H9 (cell line): ENCODE measurements at regions not wholly inside any gene's neighbourhood (a gene's known extent, or its start where the extent isn't known, plus 50 kb on each side); places are given as distances from the start of the nearest gene placed in this dataset.

Source experiments
- DNase-seq: peaks from one replicate; pipeline ENCODE4 v3.0.0-alpha.2; 2017
- H2AFZ ChIP-seq: one replicate; pipeline ENCODE4 v1.6.1; 2013; ENCODE audit warnings: mild to moderate bottlenecking, low read length, control low read depth, moderate library complexity
- H2AK5ac ChIP-seq: 2 replicates; pipeline ENCODE4 v1.6.1; 2013; ENCODE audit warnings: low read length, control low read depth, mixed read lengths; ENCODE audit not compliant: insufficient read length
- H2BK120ac ChIP-seq: one replicate; pipeline ENCODE4 v1.6.1; 2013; ENCODE audit warnings: low read depth, mild to moderate bottlenecking, low read length, control low read depth, inconsistent platforms; ENCODE audit not compliant: poor library complexity, severe bottlenecking
- H2BK12ac ChIP-seq: 2 replicates; pipeline ENCODE4 v1.6.1; 2013; ENCODE audit warnings: low read length, control low read depth, mixed read lengths, low read depth; ENCODE audit not compliant: insufficient read length
- H2BK15ac ChIP-seq: 2 replicates; pipeline ENCODE4 v1.6.1; 2013; ENCODE audit warnings: low read depth, low read length, control low read depth
- H2BK20ac ChIP-seq: one replicate; pipeline ENCODE4 v1.6.1; 2013; ENCODE audit warnings: low read depth, mild to moderate bottlenecking, low read length, control low read depth, inconsistent platforms; ENCODE audit not compliant: poor library complexity, severe bottlenecking
- H2BK5ac ChIP-seq: 2 replicates; pipeline ENCODE4 v1.6.1; 2013; ENCODE audit warnings: low read length, control low read depth, mixed read lengths; ENCODE audit not compliant: insufficient read length
- H3K14ac ChIP-seq: 2 replicates; pipeline ENCODE4 v1.6.1; 2013; ENCODE audit warnings: low read length, control low read depth; ENCODE audit not compliant: insufficient read depth
- H3K18ac ChIP-seq: 2 replicates; pipeline ENCODE4 v1.6.1; 2013; ENCODE audit warnings: low read depth, mild to moderate bottlenecking, mixed read lengths, low read length, control low read depth; ENCODE audit not compliant: insufficient read length
- H3K23ac ChIP-seq: 2 replicates; pipeline ENCODE4 v1.6.1; 2013; ENCODE audit warnings: low read length, control low read depth, mixed read lengths, low read depth; ENCODE audit not compliant: insufficient read length
- H3K23me2 ChIP-seq: 2 replicates; pipeline ENCODE4 v1.6.1; 2013; ENCODE audit warnings: low read depth, mild to moderate bottlenecking, mixed read lengths, low read length, control low read depth; ENCODE audit not compliant: insufficient read length, poor library complexity, severe bottlenecking
- H3K27ac ChIP-seq: 2 replicates; pipeline ENCODE4 v1.5.1; 2013; ENCODE audit warnings: low read length, control low read depth, mixed read lengths, low read depth; ENCODE audit not compliant: insufficient read length
- H3K27me3 ChIP-seq: 2 replicates; pipeline ENCODE4 v1.6.1; 2013; ENCODE audit warnings: low read length, control low read depth, inconsistent platforms; ENCODE audit not compliant: insufficient read depth
- H3K4ac ChIP-seq: 2 replicates; pipeline ENCODE4 v1.6.1; 2013; ENCODE audit warnings: low read depth, mild to moderate bottlenecking, control low read depth, inconsistent platforms, low read length, moderate library complexity
- H3K4me1 ChIP-seq: 2 replicates; pipeline ENCODE4 v1.6.1; 2013; ENCODE audit warnings: low read length, control low read depth, inconsistent platforms; ENCODE audit not compliant: insufficient read depth
- H3K4me2 ChIP-seq: 2 replicates; pipeline ENCODE4 v1.6.1; 2013; ENCODE audit warnings: low read length, control low read depth, mixed read lengths; ENCODE audit not compliant: insufficient read length, insufficient read depth
- H3K56ac ChIP-seq: 2 replicates; pipeline ENCODE4 v1.6.1; 2013; ENCODE audit warnings: low read depth, mild to moderate bottlenecking, mixed read lengths, low read length, control low read depth; ENCODE audit not compliant: insufficient read length
- H3K79me1 ChIP-seq: 2 replicates; pipeline ENCODE4 v1.6.1; 2013; ENCODE audit warnings: low read depth, mild to moderate bottlenecking, moderate library complexity, low read length, control low read depth, inconsistent platforms; ENCODE audit not compliant: insufficient read depth, poor library complexity, severe bottlenecking
- H3K79me2 ChIP-seq: 2 replicates; pipeline ENCODE4 v1.6.1; 2013; ENCODE audit warnings: low read length, control low read depth, inconsistent platforms; ENCODE audit not compliant: insufficient read depth
- H3K9ac ChIP-seq: 2 replicates; pipeline ENCODE4 v1.6.1; 2013; ENCODE audit warnings: low read length, control low read depth, mixed read lengths; ENCODE audit not compliant: insufficient read length; ENCODE audit errors: extremely low read depth
- H3K9me3 ChIP-seq: one replicate; pipeline ENCODE4 v1.6.1; 2013; ENCODE audit warnings: low read depth, low read length, inconsistent platforms; ENCODE audit not compliant: control insufficient read depth
- H3T11ph ChIP-seq: one replicate; pipeline ENCODE4 v1.6.1; 2013; ENCODE audit warnings: mild to moderate bottlenecking, low read length, control low read depth, inconsistent platforms
- H4K20me1 ChIP-seq: one replicate; pipeline ENCODE4 v1.6.1; 2013; ENCODE audit not compliant: control insufficient read depth, insufficient read length, insufficient read depth
- H4K5ac ChIP-seq: 2 replicates; pipeline ENCODE4 v1.6.1; 2013; ENCODE audit warnings: low read depth, mild to moderate bottlenecking, mixed read lengths, low read length, control low read depth; ENCODE audit not compliant: insufficient read length
- H4K8ac ChIP-seq: replicated peaks from 2 replicates; pipeline ENCODE4 v1.6.1; 2013; ENCODE audit warnings: low read length, control low read depth, mixed read lengths, low read depth; ENCODE audit not compliant: insufficient read length
- H4K91ac ChIP-seq: 2 replicates; pipeline ENCODE4 v1.6.1; 2013; ENCODE audit warnings: low read depth, mild to moderate bottlenecking, moderate library complexity, mixed read lengths, low read length, control low read depth; ENCODE audit not compliant: insufficient read length
- H3K27ac Mint-ChIP-seq, 3 experiments: 2 replicates in 2 of 3; 3 replicates in 1 of 3; pipeline ENCODE4 v1.8.0; 2020 to 2021; ENCODE audit warnings: mixed read lengths in 3 of 3, mild to moderate bottlenecking in 1 of 3, moderate library complexity in 1 of 3
- H3K27me3 Mint-ChIP-seq: 2 replicates; pipeline ENCODE4 v1.8.0; 2021; ENCODE audit warnings: low read depth, mild to moderate bottlenecking, moderate library complexity, mixed read lengths
- H3K36me3 Mint-ChIP-seq, 3 experiments: 2 replicates in 2 of 3; 3 replicates in 1 of 3; pipeline ENCODE4 v1.8.0; 2020 to 2021; ENCODE audit warnings: low read depth in 3 of 3, mixed read lengths in 3 of 3; ENCODE audit not compliant: insufficient read depth in 1 of 3
- H3K4me1 Mint-ChIP-seq, 2 experiments: 2 replicates each; pipeline ENCODE4 v1.8.0; 2020; ENCODE audit warnings: mixed read lengths in 2 of 2
- H3K4me3 Mint-ChIP-seq, 2 experiments: 2 replicates in 1 of 2; 3 replicates in 1 of 2; pipeline ENCODE4 v1.8.0; 2020 to 2021; ENCODE audit warnings: mild to moderate bottlenecking in 2 of 2, mixed read lengths in 2 of 2, moderate library complexity in 1 of 2
- H3K9me3 Mint-ChIP-seq, 2 experiments: 2 replicates in 1 of 2; 3 replicates in 1 of 2; pipeline ENCODE4 v1.8.0; 2020; ENCODE audit warnings: mild to moderate bottlenecking in 2 of 2, mixed read lengths in 2 of 2, moderate library complexity in 1 of 2
- CTCF ChIP-seq: fragments of 200-600 bp; sonication (generic); conservative IDR thresholded peaks from 3 replicates; pipeline ENCODE4 v1.8.0; 2021; ENCODE audit warnings: antibody characterized with exemption, mild to moderate bottlenecking
- WGBS: extraction: QIAGEN DNeasy Blood & Tissue Kit; methylation state at CpG from one replicate; pipeline ENCODE4 v1.1.7; 2013; ENCODE audit warnings: missing lambda C conversion rate, low lambda C conversion rate, mixed read lengths; ENCODE audit not compliant: insufficient read length; ENCODE audit errors: extremely low coverage; 5-methylcytosine and 5-hydroxymethylcytosine counted together

DNA sequence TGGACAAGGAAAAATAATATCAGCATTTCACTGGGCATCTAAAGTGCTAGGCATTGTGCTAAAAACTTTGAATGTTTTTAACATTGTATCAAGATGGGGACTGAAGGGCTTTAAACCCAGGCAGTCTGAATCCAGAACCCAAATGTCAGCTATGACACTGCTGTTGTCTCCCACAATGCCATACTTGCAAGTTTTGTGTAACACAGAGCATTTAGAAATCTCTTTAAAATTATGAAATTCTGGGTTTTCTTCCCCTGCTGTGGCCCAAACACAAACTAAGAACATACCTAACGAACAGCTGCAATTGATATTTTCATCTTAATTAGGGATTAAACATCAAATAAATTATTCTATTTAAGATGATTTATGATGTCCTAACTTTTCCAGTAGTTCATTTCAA is 66.8 kb upstream of the LSM6 start:
- no peak for TF ChIP-seq CTCF
- H3K18ac ChIP-seq: no peak overlapping the region
- H3K27ac ChIP-seq: no peak overlapping the region
- no peaks in the 10 kb centered on the region for H3K4me1 ChIP-seq
- no peak overlapping the region for H2BK120ac ChIP-seq
- H3K4me2 ChIP-seq: no peak overlapping the region
- H3K14ac ChIP-seq: no peak overlapping the region
- Mint-ChIP-seq H3K9me3 (no peaks in the 10 kb centered on the region), H3K27me3 (no peaks in the 10 kb centered on the region), H3K4me3 (no peak overlapping the region), H3K27ac (no peak overlapping the region), H3K4me1 (no peaks in the 10 kb centered on the region), H3K36me3 (no peaks in the 10 kb centered on the region)
- H2AK5ac ChIP-seq: no peak overlapping the region
- H4K8ac ChIP-seq: no peak overlapping the region
- no peaks in the 10 kb centered on the region for H3K79me2 ChIP-seq
- H2BK20ac ChIP-seq: no peak overlapping the region
- H3K9me3 ChIP-seq: no peaks in the 10 kb centered on the region
- H3K56ac ChIP-seq: no peak overlapping the region
- no peak overlapping the region for H2BK5ac ChIP-seq
- H3K27me3 ChIP-seq: no peaks in the 10 kb centered on the region; the same call in 1 of the 2 replicates
- no peak overlapping the region for H3T11ph ChIP-seq
- no peak overlapping the region for H3K4ac ChIP-seq
- no CpG with 5 or more reads among the region's 1 CpG for WGBS
- no peak overlapping the region for H3K9ac ChIP-seq
- no peak overlapping the region for H3K23ac ChIP-seq
- H2AFZ ChIP-seq: no peak overlapping the region
- DNase-seq: no peak
- H2BK15ac ChIP-seq: no peak overlapping the region
- no peak overlapping the region for H4K91ac ChIP-seq
- H3K23me2 ChIP-seq: no peaks in the 10 kb centered on the region
- H4K20me1 ChIP-seq: no peaks in the 10 kb centered on the region
- H2BK12ac ChIP-seq: no peak overlapping the region
- no peak overlapping the region for H4K5ac ChIP-seq
- no peaks in the 10 kb centered on the region for H3K79me1 ChIP-seq
